ENCODE measurements at regions not wholly inside any gene's neighbourhood (a gene's known extent, or its start where the extent isn't known, plus 50 kb on each side); places are given as distances from the start of the nearest gene placed in this dataset.

DNA sequence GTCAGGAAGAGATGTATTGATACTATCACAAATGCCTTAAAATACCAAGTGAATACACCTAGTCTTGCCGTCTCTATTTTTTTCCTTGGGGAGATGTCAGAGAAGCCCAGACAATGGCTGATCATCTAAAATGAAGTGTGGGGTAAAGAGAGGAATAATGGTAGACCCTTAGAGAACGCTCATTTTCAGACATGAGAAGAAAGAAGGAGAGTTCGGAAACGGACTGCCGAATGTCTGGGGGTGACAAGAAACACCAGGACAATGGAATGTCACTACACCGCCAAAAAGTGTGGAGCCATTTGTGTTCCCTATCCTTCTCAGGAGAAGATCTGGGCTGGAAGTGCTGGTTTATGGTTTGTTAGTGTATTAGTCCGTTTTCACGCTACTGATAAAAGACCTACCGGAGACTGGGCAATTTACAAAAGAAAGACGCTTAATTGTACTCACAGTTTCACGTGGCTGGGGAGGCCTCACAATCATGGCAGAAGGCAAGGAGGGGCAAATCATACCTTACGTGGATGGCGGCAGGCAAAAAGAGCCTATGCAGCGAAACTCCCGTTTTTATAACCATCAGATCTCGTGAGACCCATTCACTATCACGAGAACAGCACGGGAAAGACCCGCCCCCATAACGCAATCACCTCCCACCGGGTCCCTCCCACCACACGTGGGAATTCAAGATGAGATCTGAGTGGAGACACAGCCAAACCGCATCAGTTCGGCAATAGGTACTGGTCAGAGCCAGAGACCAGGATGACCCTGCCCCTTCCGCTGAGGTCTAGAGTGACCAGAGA is 743.7 kb downstream of the GALR1 start:
- DNase-seq (no peak), ATAC-seq (no peak)
- no peaks in the 10 kb centered on the region for H3K36me3 Mint-ChIP-seq (ENCODE audit: low read depth)
- H3K4me1 Mint-ChIP-seq (ENCODE audit: low read depth), result no peaks in the 10 kb centered on the region
- no peak overlapping the region for H3K27ac Mint-ChIP-seq
- H3K4me3 Mint-ChIP-seq, result no peak overlapping the region
- ChIA-PET POLR2A (no interaction called here), CTCF (no interaction called here)
- H3K9me3 Mint-ChIP-seq (ENCODE audit: insufficient read depth), result no peaks in the 10 kb centered on the region
- no peaks in the 10 kb centered on the region for H3K27me3 Mint-ChIP-seq (ENCODE audit: low read depth)

DNA sequence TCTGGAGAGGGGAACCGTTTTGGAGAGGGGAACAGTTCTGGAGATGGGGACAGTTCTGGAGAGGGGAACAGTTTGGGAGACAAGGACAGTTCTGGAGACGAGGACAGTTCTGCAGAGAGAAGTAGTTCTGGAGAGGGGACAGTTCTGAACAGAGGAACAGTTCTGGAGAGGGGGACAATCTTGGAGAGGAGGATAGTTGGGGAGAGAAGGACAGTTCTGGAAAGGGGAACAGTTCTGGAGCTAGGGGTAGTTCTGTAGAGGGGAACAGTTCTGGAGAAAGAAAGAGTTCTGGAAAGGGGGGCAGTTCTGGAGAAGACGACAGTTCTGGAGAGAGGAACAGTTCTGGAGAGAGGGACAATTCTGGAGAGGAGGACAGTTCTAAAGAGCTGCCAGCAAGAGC is 745.9 kb downstream of the GALR1 start:
- CTCF ChIA-PET, result no interaction called here
- H3K27me3 Mint-ChIP-seq (ENCODE audit: low read depth), result no peaks in the 10 kb centered on the region
- ATAC-seq (no peak), DNase-seq (no peak)
- no peak overlapping the region for H3K27ac Mint-ChIP-seq
- H3K4me1 Mint-ChIP-seq (ENCODE audit: low read depth), result no peaks in the 10 kb centered on the region
- POLR2A ChIA-PET, result no interaction called here
- no peaks in the 10 kb centered on the region for H3K36me3 Mint-ChIP-seq (ENCODE audit: low read depth)
- no peak overlapping the region for H3K4me3 Mint-ChIP-seq
- no peaks in the 10 kb centered on the region for H3K9me3 Mint-ChIP-seq (ENCODE audit: insufficient read depth)

DNA sequence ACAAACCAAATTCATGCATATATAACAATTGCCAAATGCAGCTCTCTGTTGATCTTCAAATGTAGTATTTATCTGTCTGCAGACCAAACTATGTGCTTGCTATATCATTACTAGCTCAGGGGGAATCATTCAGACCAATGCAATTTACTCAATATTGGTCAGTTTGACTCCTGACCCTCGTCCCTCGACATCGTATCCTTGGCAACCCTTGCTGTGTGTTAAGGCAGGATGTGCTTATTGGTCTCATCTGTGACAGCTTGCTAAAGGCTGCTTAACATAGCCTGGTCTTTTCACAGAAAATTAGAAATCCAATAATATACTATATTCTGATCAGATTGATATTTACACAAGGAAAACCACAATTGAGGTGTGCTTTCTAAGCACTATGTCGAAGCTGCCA is 747.1 kb downstream of the GALR1 start:
- ATAC-seq, result no peak
- CTCF ChIA-PET, result no interaction called here
- Mint-ChIP-seq H3K4me3 (no peak overlapping the region), H3K36me3 (ENCODE audit: low read depth) (no peaks in the 10 kb centered on the region), H3K27ac (no peak overlapping the region), H3K9me3 (ENCODE audit: insufficient read depth) (no peaks in the 10 kb centered on the region), H3K27me3 (ENCODE audit: low read depth) (no peaks in the 10 kb centered on the region), H3K4me1 (ENCODE audit: low read depth) (no peaks in the 10 kb centered on the region)
- POLR2A ChIA-PET, result no interaction called here
- DNase-seq, result no peak

DNA sequence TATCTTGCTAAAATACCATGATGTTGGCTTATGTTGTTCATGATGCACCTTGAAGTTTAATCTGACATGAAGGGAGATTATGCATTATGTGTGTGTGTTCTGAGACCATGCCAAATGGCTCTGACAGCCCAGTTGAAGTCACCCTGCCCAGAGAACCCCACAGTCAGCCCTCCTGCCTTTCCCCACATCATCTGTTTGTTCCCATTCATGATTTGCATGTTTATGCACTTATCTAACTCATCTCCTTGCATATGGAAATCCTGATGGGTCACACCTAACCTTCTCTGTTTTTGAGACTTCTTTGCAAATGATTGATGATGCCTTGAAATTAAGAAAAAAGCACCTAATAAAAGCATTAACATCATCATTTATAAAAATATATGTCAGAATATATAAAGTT is 752.2 kb downstream of the GALR1 start:
- H3K36me3 Mint-ChIP-seq (ENCODE audit: low read depth), result no peaks in the 10 kb centered on the region
- DNase-seq (no peak), ATAC-seq (no peak)
- H3K27ac Mint-ChIP-seq, result no peak overlapping the region
- no peak overlapping the region for H3K4me3 Mint-ChIP-seq
- ChIA-PET POLR2A (no interaction called here), CTCF (no interaction called here)
- peaks cover 4% of the 10 kb centered on the region for H3K27me3 Mint-ChIP-seq (ENCODE audit: low read depth)
- H3K4me1 Mint-ChIP-seq (ENCODE audit: low read depth), result no peaks in the 10 kb centered on the region
- peaks cover 3% of the 10 kb centered on the region for H3K9me3 Mint-ChIP-seq (ENCODE audit: insufficient read depth)

DNA sequence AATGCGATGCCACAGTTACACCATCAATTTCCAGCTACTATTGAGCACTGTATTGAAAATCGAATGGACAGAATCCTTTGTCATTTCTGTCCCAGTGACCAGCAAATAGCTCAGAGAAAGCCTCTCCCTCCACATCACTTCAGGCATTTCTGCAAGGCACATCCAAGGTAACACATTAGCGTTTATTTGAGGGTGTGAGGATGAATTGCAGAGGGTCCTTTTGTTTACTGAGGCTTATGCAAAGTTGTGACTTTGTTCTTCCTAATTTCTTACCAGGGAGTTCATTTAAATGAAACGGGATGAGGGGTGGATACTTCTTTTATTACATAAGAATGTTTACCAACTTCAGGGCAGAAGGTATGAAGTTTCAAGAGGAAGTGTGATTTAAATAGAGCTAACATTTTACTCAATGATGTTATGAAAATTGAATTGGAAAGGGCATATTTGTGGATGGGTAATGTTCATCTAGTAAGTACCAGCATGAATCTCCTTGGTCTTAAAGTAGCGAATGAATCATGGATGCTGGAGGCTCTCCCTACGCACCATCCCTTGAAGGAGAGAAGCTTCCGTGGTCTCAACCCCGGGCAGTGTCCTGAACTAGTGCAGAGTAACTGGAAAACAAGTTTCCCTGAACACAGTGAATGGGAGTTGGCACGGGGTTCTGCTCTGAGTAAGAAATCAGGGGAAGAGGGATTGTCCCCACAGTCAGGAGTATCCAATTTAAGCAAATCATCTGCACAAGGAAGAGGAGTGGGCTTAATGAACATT is 756.5 kb downstream of the GALR1 start:
- Mint-ChIP-seq H3K4me3 (no peak overlapping the region), H3K36me3 (ENCODE audit: low read depth) (no peaks in the 10 kb centered on the region), H3K27ac (no peak overlapping the region), H3K4me1 (ENCODE audit: low read depth) (no peaks in the 10 kb centered on the region), H3K9me3 (ENCODE audit: insufficient read depth) (peaks cover 3% of the 10 kb centered on the region), H3K27me3 (ENCODE audit: low read depth) (peaks cover 4% of the 10 kb centered on the region)
- ATAC-seq (no peak), DNase-seq (no peak)
- ChIA-PET CTCF (no interaction called here), POLR2A (no interaction called here)

DNA sequence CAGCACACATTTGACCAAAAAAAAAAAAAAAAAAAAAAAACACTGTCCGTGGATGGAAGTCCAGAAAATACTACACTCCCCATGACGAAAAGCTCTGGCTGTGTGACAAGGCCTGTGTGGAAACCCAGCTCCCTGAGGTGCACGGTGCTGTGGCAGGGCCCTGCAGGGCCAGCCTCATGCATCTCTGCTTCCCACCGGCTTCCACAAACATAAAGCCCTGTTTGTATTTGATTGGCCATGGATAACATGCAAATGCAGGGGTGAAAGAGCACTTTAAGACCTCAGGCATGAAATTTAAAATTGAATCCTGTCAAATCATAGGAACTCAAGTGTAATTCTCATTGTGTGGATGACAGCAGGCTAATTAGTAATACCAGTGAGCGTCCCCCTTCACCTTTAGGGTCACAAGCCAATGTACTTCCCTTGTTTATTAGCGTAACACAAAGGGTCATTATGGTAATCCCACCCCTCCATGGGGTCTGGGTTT is 757.2 kb downstream of the GALR1 start:
- ATAC-seq (no peak), DNase-seq (no peak)
- no peak overlapping the region for H3K27ac Mint-ChIP-seq
- ChIA-PET POLR2A (no interaction called here), CTCF (no interaction called here)
- H3K4me3 Mint-ChIP-seq, result no peak overlapping the region
- H3K27me3 Mint-ChIP-seq (ENCODE audit: low read depth), result peaks cover 4% of the 10 kb centered on the region
- H3K36me3 Mint-ChIP-seq (ENCODE audit: low read depth), result no peaks in the 10 kb centered on the region
- H3K9me3 Mint-ChIP-seq (ENCODE audit: insufficient read depth), result peaks cover 3% of the 10 kb centered on the region
- no peaks in the 10 kb centered on the region for H3K4me1 Mint-ChIP-seq (ENCODE audit: low read depth)

DNA sequence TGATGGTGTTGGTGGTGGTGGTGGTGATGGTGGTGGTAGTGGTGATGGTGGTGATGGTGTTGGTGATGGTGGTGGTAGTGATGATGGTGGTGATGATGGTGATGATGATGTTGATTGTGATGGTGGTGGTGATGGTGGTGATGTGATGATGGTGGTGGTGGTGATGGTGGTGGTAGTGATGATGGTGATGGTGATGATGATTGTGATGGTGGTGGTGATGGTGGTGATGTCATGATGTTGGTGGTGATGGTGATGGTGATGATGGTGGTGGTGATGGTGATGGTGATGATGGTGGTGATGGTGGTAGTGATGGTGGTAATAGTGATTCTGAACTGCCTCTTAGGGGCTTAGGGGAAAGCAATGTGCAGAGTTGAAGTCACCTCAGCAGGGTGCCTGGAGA is 760.7 kb downstream of the GALR1 start:
- Mint-ChIP-seq H3K9me3 (ENCODE audit: insufficient read depth) (no peaks in the 10 kb centered on the region), H3K27ac (no peak overlapping the region), H3K27me3 (ENCODE audit: low read depth) (peaks cover 2% of the 10 kb centered on the region), H3K4me3 (no peak overlapping the region), H3K4me1 (ENCODE audit: low read depth) (no peaks in the 10 kb centered on the region), H3K36me3 (ENCODE audit: low read depth) (no peaks in the 10 kb centered on the region)
- ChIA-PET CTCF (no interaction called here), POLR2A (no interaction called here)
- no peak for DNase-seq
- no peak for ATAC-seq

DNA sequence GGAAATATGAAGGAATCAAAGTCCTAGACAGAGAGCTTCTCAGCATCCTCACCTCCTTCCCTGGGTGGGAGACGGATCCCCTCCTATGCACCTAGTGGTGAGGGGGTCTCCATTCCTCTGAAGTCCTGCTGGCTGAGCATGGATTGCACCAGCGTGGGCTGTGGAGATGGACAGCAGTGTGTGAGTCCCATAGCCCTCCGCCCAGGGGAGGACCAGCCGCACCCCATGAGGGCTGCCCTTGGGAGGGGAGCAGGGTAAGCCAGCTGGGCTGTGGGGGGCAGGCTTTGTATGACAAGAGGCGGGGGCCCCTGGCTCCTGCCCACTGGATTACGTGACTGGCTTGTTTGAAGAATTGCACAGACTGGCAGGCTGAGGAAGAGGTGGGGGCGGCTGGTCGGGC is 768.2 kb downstream of the GALR1 start:
- POLR2A ChIA-PET, result no interaction called here
- no peaks in the 10 kb centered on the region for H3K4me1 Mint-ChIP-seq (ENCODE audit: low read depth)
- ATAC-seq (no peak), DNase-seq (no peak)
- no peak overlapping the region for H3K4me3 Mint-ChIP-seq
- H3K36me3 Mint-ChIP-seq (ENCODE audit: low read depth), result no peaks in the 10 kb centered on the region
- H3K27me3 Mint-ChIP-seq (ENCODE audit: low read depth), result no peaks in the 10 kb centered on the region
- CTCF ChIA-PET, result no interaction called here
- no peaks in the 10 kb centered on the region for H3K9me3 Mint-ChIP-seq (ENCODE audit: insufficient read depth)
- H3K27ac Mint-ChIP-seq, result no peak overlapping the region

DNA sequence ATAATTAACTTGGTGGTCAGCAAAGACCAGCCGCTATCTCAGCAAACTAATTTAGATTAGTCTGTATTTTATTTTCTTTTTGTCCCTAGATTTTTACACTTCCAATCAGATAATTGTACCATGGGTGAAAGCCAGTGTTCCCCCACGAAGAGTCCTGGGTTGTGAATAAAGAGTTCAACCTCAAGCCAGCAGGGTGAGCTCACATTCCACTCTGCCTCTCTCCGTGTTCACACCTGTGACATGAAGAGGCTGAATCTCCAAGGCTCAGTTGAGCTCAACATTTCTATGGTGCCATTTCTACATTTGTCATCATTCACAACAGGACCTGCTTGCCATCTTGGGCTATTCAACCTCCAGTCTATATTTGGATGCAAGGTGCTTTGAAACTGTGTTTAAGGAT is 771.5 kb downstream of the GALR1 start:
- ChIA-PET CTCF (no interaction called here), POLR2A (no interaction called here)
- Mint-ChIP-seq H3K4me1 (ENCODE audit: low read depth) (no peaks in the 10 kb centered on the region), H3K27ac (no peak overlapping the region), H3K27me3 (ENCODE audit: low read depth) (no peaks in the 10 kb centered on the region), H3K36me3 (ENCODE audit: low read depth) (no peaks in the 10 kb centered on the region), H3K4me3 (no peak overlapping the region), H3K9me3 (ENCODE audit: insufficient read depth) (no peaks in the 10 kb centered on the region)
- DNase-seq (no peak), ATAC-seq (no peak)

DNA sequence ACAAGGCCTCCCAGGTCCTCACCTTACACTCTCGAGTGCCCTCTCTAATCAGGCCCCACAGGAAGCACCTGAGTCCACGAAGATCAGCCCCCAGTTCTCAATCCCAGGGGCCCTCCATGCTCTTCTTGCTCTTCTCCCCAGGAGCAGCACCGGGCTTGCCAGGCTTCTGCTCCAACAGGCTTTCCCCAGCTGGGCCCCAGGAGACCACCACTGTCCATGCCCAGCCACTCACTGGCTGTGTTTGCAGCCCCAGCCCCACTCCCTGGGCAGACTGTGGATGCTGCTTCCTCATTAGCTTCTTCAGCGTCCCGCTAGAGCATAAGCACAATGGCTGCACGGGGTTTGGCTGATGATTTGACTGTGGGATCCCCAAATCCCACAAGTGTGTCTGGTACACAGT is 781.9 kb downstream of the GALR1 start:
- H3K4me3 Mint-ChIP-seq, result no peak overlapping the region
- H3K27me3 Mint-ChIP-seq (ENCODE audit: low read depth), result no peaks in the 10 kb centered on the region
- CTCF ChIA-PET, result no interaction called here
- DNase-seq (no peak), ATAC-seq (no peak)
- H3K27ac Mint-ChIP-seq, result no peak overlapping the region
- H3K4me1 Mint-ChIP-seq (ENCODE audit: low read depth), result no peaks in the 10 kb centered on the region
- POLR2A ChIA-PET, result no interaction called here
- no peaks in the 10 kb centered on the region for H3K36me3 Mint-ChIP-seq (ENCODE audit: low read depth)
- no peaks in the 10 kb centered on the region for H3K9me3 Mint-ChIP-seq (ENCODE audit: insufficient read depth)

DNA sequence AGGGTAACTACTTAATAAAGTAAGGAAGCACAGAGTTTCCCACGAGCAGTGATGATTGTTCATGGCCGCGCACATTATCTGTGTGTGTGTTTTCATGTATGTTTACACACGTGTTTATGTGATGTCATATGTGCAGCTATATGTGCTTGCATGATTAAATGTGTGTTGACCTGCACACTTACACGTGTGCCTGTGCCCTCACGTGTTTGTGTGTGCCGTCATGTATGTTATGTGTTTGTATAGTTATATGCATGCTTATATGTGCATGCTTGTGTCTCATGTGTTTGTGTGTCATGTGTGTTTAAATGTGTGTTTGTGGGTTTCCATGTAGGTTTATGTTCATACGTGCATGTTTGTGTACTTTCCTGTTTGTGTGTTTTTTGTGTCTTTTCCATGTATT is 782.3 kb downstream of the GALR1 start:
- Mint-ChIP-seq H3K27ac (no peak overlapping the region), H3K4me3 (no peak overlapping the region), H3K27me3 (ENCODE audit: low read depth) (no peaks in the 10 kb centered on the region), H3K9me3 (ENCODE audit: insufficient read depth) (no peaks in the 10 kb centered on the region), H3K36me3 (ENCODE audit: low read depth) (no peaks in the 10 kb centered on the region), H3K4me1 (ENCODE audit: low read depth) (no peaks in the 10 kb centered on the region)
- POLR2A ChIA-PET, result no interaction called here
- CTCF ChIA-PET, result no interaction called here
- no peak for DNase-seq
- ATAC-seq, result no peak

DNA sequence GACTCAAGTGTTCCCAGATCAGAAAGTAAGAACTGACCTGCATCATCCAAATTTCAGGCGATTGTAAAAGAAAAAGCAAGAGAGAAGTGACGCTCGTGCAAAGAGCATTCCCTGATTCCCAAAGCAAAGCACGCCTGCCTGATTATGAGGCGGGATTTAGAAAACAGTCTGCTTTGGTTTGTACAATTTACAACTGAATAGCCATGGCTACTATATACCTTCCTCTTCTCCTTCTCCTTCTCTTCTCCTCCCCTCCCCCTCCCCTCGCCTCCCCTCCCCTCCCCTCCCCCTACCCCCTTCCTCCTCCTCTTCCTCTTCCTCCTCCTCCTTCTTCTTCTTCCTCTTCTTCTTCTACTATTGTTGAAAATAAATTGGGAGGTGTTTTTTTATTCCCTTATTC is 782.9 kb downstream of the GALR1 start:
- H3K27me3 Mint-ChIP-seq (ENCODE audit: low read depth), result no peaks in the 10 kb centered on the region
- H3K27ac Mint-ChIP-seq, result no peak overlapping the region
- H3K4me3 Mint-ChIP-seq, result no peak overlapping the region
- no peaks in the 10 kb centered on the region for H3K4me1 Mint-ChIP-seq (ENCODE audit: low read depth)
- CTCF ChIA-PET, result no interaction called here
- no peaks in the 10 kb centered on the region for H3K36me3 Mint-ChIP-seq (ENCODE audit: low read depth)
- no peak for DNase-seq
- POLR2A ChIA-PET, result no interaction called here
- ATAC-seq, result no peak
- H3K9me3 Mint-ChIP-seq (ENCODE audit: insufficient read depth), result no peaks in the 10 kb centered on the region

DNA sequence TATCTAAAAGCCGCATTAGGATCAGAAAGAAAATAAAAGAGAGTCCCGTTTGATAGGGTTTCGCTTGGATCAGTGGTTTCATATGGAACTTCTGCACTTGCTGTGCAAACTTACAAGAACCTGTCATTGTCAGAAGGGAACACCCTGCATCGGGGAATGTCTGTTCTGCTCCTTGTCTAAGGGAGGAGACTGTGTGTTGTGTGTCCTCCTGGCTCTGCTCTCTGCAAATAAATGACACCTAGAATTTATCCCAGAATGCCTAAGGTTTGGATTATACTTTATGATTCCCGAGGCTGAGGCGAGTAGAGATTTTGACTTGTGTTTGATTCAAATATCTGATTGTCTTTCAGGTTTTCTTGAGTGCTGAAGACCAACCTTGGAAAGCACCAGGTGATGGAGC is 785.1 kb downstream of the GALR1 start:
- no peaks in the 10 kb centered on the region for H3K27me3 Mint-ChIP-seq (ENCODE audit: low read depth)
- H3K27ac Mint-ChIP-seq, result no peak overlapping the region
- H3K36me3 Mint-ChIP-seq (ENCODE audit: low read depth), result no peaks in the 10 kb centered on the region
- H3K4me3 Mint-ChIP-seq, result no peak overlapping the region
- ATAC-seq, result no peak
- ChIA-PET CTCF (no interaction called here), POLR2A (no interaction called here)
- no peaks in the 10 kb centered on the region for H3K9me3 Mint-ChIP-seq (ENCODE audit: insufficient read depth)
- DNase-seq, result no peak
- no peaks in the 10 kb centered on the region for H3K4me1 Mint-ChIP-seq (ENCODE audit: low read depth)

Data from activated CD8-positive, alpha-beta T cell treated with anti-CD3 and anti-CD28 coated beads, Interleukin-2, amount 10 ng/mL, durations not matched to agents 7 days and 5 days (primary cell).